HG03520 (cell line): ENCODE measurements at regions not wholly inside any gene's neighbourhood (a gene's known extent, or its start where the extent isn't known, plus 50 kb on each side); places are given as distances from the start of the nearest gene placed in this dataset.

Experiments
- ATAC-seq: cut with Tn5 transposase; IDR thresholded peaks from one replicate; pipeline ENCODE4 v1.9.1; 2021; ENCODE audit warnings: mild to moderate bottlenecking, moderate library complexity; ENCODE audit not compliant: unreplicated experiment

GRCh38 chr14:25197885-25198284, 147.9 kb upstream of the STXBP6 start:
- no peak for ATAC-seq

- ATAC-seq: no peak
These were observed 130.3 kb upstream of the STXBP6 start for GRCh38 chr14:25180221-25180620.

- ATAC-seq: no peak
These were observed 128.3 kb upstream of the STXBP6 start for GRCh38 chr14:25178255-25178654.

- no peak for ATAC-seq
These were observed 101.2 kb upstream of the STXBP6 start for GRCh38 chr14:25150934-25151790.

GRCh38 chr14:25150401-25150800, 100.5 kb upstream of the STXBP6 start:
- ATAC-seq: no peak

DNA sequence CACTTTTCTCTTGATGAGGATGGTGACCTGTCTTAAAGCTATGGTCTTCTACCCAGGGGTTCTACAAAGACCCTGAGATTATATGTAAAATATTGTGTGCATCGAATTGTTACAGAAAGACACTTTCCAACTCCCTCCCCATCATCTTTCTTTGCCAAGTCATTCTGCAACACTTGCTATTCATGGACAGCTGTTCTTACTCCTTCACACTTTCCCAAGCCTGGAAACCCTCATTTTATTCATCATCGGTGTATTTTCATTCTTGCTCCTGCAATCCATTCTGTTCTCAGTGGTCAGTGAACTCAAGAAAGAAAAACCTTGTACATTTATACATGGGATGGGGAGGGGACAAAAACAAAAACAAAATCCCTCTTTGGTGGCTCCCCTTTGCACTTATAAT, 90.5 kb upstream of the STXBP6 start:
- ATAC-seq: no peak

DNA sequence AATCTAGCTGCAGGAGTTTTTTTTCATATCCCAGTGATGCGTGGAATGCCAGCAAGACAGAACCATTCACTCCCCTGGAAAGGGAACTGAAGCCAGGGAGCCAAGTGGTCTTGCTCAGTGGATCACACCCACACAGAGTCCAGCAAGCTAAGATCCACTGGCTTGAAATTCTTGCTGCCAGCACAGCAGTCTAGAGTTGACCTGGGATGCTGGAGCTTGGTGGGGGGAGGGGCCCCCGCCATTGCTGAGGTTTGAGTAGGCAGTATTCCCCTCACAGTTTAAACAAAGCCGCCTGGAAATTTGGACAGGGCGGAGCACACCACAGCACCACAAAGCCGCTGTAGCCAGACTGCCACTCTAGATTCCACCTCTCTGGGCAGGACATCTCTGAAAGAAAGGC, 86.9 kb upstream of the STXBP6 start:
- no peak for ATAC-seq

GRCh38 chr14:25134184-25134583, 84.2 kb upstream of the STXBP6 start:
- no peak for ATAC-seq

GRCh38 chr14:25132732-25133422, 82.9 kb upstream of the STXBP6 start:
- peak; percentile 82 for ATAC-seq

DNA sequence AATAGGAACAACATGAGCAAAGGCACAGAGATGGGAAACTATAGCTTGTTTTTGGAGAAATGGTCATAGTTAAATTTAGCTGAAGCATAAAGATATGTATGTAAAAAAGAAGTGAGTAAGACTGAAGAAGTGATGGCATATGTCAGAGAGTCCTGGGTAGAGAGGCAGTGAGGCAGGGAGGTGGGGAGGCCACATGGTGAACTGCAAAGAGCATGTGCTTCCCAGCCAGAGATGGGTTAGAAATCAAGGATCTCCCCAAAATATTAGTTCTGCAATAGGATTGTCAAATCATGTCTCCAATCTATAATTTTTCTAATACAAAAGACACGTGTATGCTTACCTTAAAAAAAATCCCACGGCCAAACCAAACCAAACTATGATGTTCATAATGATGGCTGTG, 82.1 kb upstream of the STXBP6 start:
- no peak for ATAC-seq

- no peak for ATAC-seq
These were observed 72.9 kb upstream of the STXBP6 start for GRCh38 chr14:25122843-25123242.

DNA sequence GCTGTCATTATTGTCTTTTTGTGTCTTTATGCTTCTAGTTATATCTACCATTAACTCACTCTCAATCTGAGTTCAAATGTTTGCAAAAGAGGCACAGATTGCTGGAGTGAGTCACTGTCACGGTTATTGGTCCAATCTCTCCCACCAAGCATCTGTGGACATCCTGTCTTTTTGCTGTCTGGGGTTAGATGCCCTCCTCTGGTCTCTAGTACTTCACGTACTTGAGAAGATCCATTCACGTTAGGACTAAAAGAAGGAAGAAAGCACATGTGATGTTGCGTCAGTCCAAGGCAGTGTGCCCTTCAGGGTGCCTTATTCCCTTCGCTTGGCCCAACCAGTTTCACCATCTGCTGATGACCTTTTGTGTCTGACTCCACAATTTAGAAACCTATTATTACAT, 72.3 kb upstream of the STXBP6 start:
- ATAC-seq: no peak

- no peak for ATAC-seq
These were observed 71.6 kb upstream of the STXBP6 start for GRCh38 chr14:25121337-25122129.

- ATAC-seq: no peak
These were observed 70.3 kb upstream of the STXBP6 start for GRCh38 chr14:25120261-25120660.

GRCh38 chr14:25118671-25119070, 68.7 kb upstream of the STXBP6 start:
- no peak for ATAC-seq

GRCh38 chr14:25117342-25117741, 67.4 kb upstream of the STXBP6 start:
- no peak for ATAC-seq

DNA sequence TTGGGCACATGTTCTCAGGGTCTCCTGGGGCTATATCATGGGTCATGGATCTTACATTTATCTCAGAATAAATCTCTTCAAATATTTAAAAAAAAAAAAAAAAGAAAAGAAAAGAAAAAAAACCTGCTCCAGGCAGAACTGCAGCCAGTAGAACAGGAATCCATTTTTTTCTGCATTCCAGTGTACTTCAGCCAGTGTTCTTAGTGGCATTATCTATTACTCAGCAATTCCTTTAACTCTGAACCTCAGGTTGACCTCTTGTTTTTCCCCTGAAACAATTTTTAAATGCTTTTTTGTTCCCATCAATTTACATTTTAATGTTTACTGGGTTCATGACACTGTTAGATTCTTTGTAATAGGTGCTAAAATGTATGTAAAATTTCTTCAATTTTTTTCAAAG, 66.7 kb upstream of the STXBP6 start:
- no peak for ATAC-seq

- ATAC-seq: no peak
These were observed 63.4 kb upstream of the STXBP6 start for GRCh38 chr14:25113394-25113793.

DNA sequence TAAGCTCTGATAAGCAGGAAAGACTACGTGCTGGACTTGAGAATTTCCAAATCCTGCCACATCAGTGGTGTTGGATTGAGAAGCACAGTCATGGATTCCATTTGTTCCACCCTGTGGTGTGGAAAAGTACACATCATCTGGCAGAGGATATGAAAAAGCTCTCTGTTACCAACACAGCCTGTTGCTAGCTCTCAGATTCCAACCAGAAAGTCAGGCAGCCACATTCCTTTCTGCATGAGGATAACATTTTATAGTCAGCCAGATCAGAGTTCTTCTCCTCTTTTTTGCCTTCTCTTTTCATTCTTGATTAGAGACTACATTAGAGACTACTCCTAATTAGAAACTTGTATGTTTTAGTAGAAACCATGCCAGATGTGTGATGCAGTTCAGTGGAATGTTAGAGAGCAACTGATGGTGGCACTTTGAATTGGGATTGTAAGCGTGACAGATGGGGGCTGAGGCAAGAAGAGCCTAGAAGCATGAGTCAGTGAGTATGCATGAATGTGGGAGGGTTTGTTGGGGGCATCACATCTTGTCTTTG, 61.2 kb upstream of the STXBP6 start:
- ATAC-seq: no peak

DNA sequence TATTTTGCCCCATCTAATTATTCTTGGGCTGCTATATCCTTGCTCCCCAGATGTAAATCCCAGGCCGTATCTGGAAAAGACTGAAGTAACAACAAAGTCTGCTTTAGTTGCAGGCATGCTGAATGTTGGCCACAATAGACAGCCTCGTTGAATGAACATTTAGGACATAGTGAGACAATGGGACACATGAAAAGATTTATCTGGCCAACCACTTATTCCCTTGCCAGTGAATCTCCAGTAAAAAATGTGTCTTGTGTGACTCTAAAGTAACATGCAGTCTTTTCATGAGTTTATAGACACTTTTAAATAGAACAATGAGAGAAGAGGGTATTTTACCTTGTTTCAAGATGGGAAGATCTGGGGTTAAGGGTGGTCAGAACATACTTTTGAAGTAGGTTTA, 60.2 kb upstream of the STXBP6 start:
- no peak for ATAC-seq

DNA sequence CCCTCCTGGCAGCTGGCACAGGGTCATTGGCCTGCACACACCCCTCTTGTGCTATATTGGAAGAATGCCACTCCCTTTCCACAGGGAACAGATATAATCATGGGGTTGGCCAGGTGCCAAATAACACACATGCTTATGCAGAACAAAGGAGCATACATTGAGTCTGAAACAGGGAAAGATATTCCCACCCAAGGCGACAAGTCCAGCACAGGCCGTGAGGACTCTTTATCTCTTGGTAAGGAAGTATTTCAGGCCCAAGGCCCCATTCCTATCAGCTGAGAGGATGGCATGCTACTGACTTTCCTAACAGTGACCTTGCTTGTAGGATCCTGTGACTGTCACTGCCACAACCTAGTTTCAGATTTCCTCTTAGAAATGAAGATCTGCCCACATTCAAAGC, 59.0 kb upstream of the STXBP6 start:
- no peak for ATAC-seq
